Skin epidermis (tissue), 12 donors: ENCODE measurements at regions not wholly inside any gene's neighbourhood (a gene's known extent, or its start where the extent isn't known, plus 50 kb on each side); places are given as distances from the start of the nearest gene placed in this dataset.
"Not testable (repeated sequence)": the region's sequence is repeated elsewhere in the genome, so short reads cannot be mapped to it uniquely, and the experiment has no call there.

Experiments used
- H3K27ac ChIP-seq, 21 experiments: fragments of 200-600 bp; sonication (generic) in 11 of 21; one replicate each; pipeline ENCODE4 v1.5.0; 2020; ENCODE audit warnings: mild to moderate bottlenecking in 3 of 21, inconsistent platforms in 2 of 21, moderate library complexity in 2 of 21
- H3K4me3 ChIP-seq, 7 experiments: fragments of 200-600 bp; sonication (generic) in 2 of 7; one replicate each; pipeline ENCODE4 v1.5.0; 2020; ENCODE audit warnings: inconsistent platforms in 2 of 7, mild to moderate bottlenecking in 2 of 7, moderate library complexity in 1 of 7

DNA sequence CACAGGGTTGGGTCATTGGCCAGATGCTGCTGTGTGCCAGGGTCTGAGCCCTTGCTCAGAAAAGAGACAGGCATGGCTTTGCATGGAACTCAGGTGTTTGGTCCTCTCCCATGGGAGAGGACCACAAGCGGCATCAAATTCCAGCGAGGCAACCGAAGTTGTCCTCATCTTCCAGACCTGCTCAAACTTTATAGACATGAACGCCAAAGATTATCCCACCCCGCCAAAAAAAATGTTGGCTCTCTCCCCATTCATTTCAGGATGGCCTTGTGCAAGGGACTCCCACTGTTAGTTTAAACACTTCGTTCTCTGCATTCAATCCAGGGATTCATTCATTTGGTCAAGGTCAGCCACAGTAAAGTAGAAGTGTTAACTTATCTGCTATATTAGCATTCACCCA is 360.8 kb upstream of the ZFHX3 start:
- H3K27ac ChIP-seq: no peak overlapping the region
- H3K4me3 ChIP-seq: no peak overlapping the region

DNA sequence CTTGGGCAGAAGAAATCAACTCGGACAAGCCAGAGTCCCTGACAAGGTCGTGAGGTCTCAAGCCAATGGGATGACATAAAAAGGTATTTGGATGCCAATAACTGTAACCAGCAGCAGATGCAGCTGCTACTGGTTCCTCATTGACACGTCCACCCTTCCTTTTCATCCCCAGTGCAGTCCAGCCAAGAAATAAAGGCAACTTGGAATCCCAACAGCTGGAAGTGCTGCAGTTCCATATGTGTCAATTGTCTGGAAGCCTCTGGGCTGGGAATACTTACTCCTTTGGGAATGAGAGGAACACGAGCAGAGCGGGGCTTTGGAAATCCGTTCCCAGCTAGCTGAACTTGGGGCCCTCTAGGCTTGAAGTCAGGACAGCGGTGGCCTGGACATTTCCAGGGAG is 360.4 kb upstream of the ZFHX3 start:
- H3K27ac ChIP-seq: no peak overlapping the region
- H3K4me3 ChIP-seq: no peak overlapping the region

DNA sequence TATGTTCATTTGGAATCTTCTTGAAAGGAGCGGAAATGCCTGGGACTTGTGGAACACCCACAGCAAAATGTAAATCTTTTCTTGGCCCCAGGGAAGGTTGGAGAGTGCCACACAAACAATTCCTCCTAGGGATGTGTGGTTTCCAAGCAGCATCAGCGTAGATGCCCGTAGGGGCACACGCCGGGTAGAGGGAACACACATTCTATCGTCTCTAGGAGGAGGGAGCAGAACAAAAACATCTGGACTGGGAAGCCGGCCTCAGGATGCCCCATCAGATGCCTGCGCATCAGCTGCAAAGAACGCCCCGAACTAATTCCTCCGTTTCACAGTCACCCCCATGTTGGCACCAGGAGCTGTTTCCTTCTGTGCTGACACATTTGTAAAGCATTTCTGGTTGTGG is 357.9 kb upstream of the ZFHX3 start:
- H3K4me3 ChIP-seq: no peak overlapping the region
- no peak overlapping the region for H3K27ac ChIP-seq

GRCh38 chr16:73404001-73404400 is 356.1 kb upstream of the ZFHX3 start:
- H3K27ac ChIP-seq: no peak overlapping the region
- no peak overlapping the region for H3K4me3 ChIP-seq

GRCh38 chr16:73403291-73403690 is 355.4 kb upstream of the ZFHX3 start:
- Histone ChIP-seq H3K27ac (no peak overlapping the region), H3K4me3 (no peak overlapping the region)

DNA sequence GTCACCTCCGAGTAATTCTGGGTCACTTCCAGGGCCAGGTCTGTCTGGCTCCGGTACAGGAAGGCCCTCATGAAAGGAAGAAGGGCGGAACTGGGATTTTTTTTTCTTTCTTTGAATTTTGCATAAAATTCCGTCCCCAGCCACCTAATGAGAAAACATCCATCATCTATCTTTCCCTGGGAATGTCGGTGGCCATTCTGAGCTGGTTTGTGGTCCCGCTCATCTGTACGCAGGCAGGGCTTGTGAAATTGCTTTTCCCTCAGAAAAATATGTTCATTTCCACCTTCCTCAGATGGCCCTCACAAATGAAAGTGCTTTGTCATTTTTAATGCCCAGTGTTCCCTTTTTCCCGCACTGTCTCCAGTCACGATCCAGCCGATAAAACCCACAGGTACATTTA is 353.0 kb upstream of the ZFHX3 start:
- no peak overlapping the region for H3K27ac ChIP-seq
- no peak overlapping the region for H3K4me3 ChIP-seq

- no peak overlapping the region for H3K4me3 ChIP-seq
- no peak overlapping the region for H3K27ac ChIP-seq
Observed at GRCh38 chr16:73399997-73400396, 352.1 kb upstream of the ZFHX3 start.

GRCh38 chr16:73399486-73399885 is 351.6 kb upstream of the ZFHX3 start:
- H3K4me3 ChIP-seq: no peak overlapping the region
- H3K27ac ChIP-seq: no peak overlapping the region

- H3K4me3 ChIP-seq, H3K27ac ChIP-seq: not testable (repeated sequence)
Observed at GRCh38 chr16:73398604-73399003, 350.7 kb upstream of the ZFHX3 start.

DNA sequence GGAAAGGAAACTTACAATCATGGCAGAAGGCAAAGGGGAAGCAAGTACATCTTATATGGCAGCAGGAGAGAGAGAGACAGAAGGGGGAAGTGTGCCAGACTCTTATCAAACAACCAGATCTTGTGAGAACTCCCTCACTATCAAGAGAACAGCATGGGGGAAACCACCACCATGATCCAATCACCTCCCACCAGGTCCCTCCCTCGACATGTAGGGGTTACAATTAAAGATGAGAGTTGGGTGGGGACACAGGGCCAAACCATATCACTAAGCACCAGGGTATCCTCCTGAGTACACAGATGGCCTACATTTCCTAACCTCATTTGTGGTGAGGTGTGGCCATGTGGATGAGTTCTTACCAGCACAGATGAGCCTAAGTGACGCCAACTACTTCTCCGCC is 348.6 kb upstream of the ZFHX3 start:
- no peak overlapping the region for H3K27ac ChIP-seq
- no peak overlapping the region for H3K4me3 ChIP-seq

GRCh38 chr16:73390936-73391335 is 343.0 kb upstream of the ZFHX3 start:
- Histone ChIP-seq H3K27ac (no peak overlapping the region), H3K4me3 (no peak overlapping the region)

GRCh38 chr16:73390491-73390890 is 342.6 kb upstream of the ZFHX3 start:
- Histone ChIP-seq H3K27ac (no peak overlapping the region), H3K4me3 (no peak overlapping the region)

- Histone ChIP-seq H3K4me3 (no peak overlapping the region), H3K27ac (no peak overlapping the region)
Observed at GRCh38 chr16:73389085-73389484, 341.2 kb upstream of the ZFHX3 start.

GRCh38 chr16:73387979-73388378 is 340.1 kb upstream of the ZFHX3 start:
- Histone ChIP-seq H3K27ac (no peak overlapping the region), H3K4me3 (no peak overlapping the region)

- no peak overlapping the region for H3K27ac ChIP-seq
- H3K4me3 ChIP-seq: no peak overlapping the region
Observed at GRCh38 chr16:73385696-73386095, 337.8 kb upstream of the ZFHX3 start.

- no peak overlapping the region for H3K4me3 ChIP-seq
- no peak overlapping the region for H3K27ac ChIP-seq
Observed at GRCh38 chr16:73384506-73385089, 336.7 kb upstream of the ZFHX3 start.

DNA sequence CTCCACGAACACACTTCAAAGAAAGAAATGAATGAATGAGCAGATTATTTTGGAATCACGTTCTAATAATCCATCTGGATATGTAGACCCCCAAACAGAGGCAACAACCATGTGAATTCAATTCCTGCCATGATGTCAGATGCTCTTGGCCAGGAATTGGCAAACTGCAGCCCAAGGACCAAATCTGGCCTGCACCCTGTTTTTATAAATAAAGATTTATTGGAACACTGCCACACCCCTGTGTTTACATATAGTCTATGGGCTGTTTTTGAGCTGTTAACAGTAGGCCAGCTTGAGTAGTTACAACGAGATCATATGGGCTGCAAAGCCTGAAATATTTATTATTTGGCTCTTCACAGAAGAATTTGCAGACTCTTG is 336.0 kb upstream of the ZFHX3 start:
- no peak overlapping the region for H3K27ac ChIP-seq
- no peak overlapping the region for H3K4me3 ChIP-seq

DNA sequence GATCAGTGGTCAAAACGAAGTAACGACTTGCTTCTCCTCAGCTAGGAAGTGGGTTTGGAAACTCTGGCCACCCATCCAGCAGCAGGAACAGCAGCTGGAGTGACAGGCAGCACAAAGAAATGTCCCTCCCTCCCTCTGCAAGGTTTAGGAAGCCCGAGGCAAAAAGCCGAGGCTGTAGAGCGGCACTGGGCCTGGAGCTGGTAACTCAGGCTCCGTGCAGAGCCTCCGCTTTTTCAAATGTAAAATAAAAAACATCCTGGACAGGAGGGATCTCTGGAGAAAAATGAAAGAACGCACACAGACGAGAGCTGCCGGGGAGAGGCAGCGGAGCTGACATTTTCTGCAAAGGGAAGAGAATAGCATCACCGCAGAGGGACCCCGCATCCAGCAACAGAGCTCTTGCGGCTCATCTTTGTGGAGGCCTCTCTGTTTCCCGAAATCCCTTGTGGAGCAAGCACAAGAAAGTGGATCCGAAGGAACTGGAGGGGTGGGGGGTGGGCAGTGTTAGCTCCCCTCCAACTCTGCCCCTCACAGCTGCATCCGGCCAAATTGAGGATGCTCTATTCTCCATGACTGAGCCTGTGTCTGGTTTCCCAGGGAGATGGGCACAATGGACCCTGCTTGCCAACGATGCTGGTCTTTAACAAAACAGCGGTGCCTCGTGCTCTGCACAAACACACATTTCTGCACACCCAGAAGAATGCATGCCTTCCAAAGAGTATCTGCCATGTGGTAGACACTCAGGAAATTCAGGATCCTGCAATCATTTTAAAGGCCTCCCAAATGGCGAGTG is 335.5 kb upstream of the ZFHX3 start:
- Histone ChIP-seq H3K4me3 (no peak overlapping the region), H3K27ac (no peak overlapping the region)

DNA sequence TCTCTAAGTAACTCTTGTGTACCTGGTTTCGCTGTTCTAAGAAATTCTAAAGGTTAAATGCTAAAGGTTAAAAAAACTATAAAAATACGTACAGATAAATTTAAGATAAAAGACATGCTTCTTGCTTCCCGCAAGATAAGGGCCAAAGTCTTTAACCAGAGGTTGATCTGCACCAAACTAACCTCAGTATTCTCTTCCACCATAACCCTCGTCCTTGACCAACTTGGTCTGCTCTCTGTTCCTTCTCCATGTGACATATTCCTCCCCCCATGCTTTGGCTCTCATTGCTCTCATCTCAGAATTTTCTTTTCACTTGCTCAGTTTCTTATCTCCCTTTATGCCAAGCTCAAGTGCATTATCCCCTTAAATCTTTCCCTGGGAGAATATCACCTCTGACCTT is 330.5 kb upstream of the ZFHX3 start:
- no peak overlapping the region for H3K4me3 ChIP-seq
- H3K27ac ChIP-seq: no peak overlapping the region

DNA sequence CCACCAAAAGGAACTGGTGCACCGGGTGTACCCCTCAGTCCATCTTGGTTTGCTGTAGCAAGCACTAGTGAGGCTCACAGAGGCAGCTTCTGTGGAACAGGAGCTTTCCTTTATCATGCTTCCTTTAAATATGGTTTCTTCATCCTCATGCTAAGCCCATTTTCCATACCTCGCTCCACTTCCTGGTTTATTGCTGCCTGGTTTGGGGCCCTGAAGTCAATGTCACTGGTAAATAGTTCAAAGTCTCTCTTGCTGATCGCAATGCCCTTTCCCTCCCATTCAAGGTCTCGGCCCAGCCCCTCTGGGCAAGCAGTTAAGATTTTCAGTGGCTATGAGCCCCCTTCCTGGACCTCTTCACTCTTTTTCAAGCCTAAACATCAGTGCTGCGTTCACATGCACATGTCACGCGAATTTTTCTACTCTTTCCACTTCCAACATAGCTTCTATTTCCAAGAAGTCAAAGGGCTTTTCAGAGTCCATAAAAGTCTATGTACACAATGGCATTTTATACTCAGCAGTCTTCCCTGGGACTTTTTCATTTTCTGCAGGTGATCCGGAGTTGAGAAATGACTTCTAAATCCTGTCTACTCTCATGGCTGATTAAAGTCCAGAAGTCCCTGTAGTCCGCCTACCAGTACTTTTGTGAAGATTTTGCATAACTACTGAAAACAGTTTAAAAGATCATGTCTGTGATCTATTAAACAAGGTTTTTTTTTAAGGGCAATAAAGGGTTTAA is 323.8 kb upstream of the ZFHX3 start:
- no peak overlapping the region for H3K4me3 ChIP-seq
- H3K27ac ChIP-seq: no peak overlapping the region

GRCh38 chr16:73369851-73370250 is 321.9 kb upstream of the ZFHX3 start:
- H3K4me3 ChIP-seq: no peak overlapping the region
- no peak overlapping the region for H3K27ac ChIP-seq
